HUES64 (cell line): ENCODE measurements at regions not wholly inside any gene's neighbourhood (a gene's known extent, or its start where the extent isn't known, plus 50 kb on each side); places are given as distances from the start of the nearest gene placed in this dataset.

Experiments
- H3K27ac ChIP-seq: 2 replicates; pipeline ENCODE4 v1.7.0; 2013; ENCODE audit warnings: low read depth, low read length, inconsistent platforms
- H3K27me3 ChIP-seq: 2 replicates; pipeline ENCODE4 v1.6.1; 2013; ENCODE audit warnings: mild to moderate bottlenecking, low read length; ENCODE audit not compliant: insufficient read depth
- H3K36me3 ChIP-seq: 2 replicates; pipeline ENCODE4 v1.6.1; 2013; ENCODE audit warnings: mild to moderate bottlenecking, low read length; ENCODE audit not compliant: insufficient read depth
- H3K4me1 ChIP-seq: 2 replicates; pipeline ENCODE4 v1.6.1; 2013; ENCODE audit warnings: mild to moderate bottlenecking, low read length, moderate library complexity; ENCODE audit not compliant: insufficient read depth
- H3K4me3 ChIP-seq: 2 replicates; pipeline ENCODE4 v1.5.1; 2013; ENCODE audit warnings: mild to moderate bottlenecking, low read length, moderate library complexity
- H3K9ac ChIP-seq: 2 replicates; pipeline ENCODE4 v1.6.1; 2013; ENCODE audit warnings: mild to moderate bottlenecking, low read depth, low read length
- H3K9me3 ChIP-seq: 2 replicates; pipeline ENCODE4 v1.6.1; 2013; ENCODE audit warnings: low read depth, low read length; ENCODE audit not compliant: insufficient read depth
- WGBS: fragments of 150-250, 120-280 bp; methylation state at CpG from one replicate; pipeline ENCODE4 v1.1.7; 2013; ENCODE audit warnings: missing lambda C conversion rate; 5-methylcytosine and 5-hydroxymethylcytosine counted together

DNA sequence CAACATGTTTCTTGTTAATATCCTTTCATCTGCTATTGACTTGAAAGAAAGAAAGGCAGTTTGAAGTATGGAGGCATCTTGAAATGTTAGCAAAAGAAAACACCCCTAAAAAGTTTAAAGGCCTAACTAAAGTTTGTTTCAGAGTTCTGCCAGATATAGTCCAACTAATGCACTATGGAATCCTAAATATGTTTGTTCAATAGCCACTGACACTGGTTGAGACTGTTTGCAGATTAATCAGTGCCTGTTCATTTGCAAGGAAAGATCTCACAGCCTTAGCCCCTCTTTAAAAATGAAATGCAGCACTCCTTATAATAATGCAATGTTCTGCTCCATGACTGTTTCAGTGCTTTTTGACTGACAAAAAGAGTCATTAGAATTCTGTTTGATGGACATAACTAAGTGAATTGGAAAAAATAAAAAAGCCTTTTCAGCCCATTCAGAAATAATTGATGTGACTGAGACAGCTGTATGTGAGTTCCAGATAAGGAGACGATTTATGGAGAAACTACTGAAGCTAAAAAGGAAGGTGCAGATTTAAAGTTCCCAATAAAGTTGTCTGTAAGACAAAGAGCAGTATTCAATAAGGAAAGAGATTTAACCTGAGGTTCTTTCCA, 192.0 kb downstream of the PCDH7 start:
- H3K36me3 ChIP-seq: no peaks in the 10 kb centered on the region
- 87% methylated on average over 1 of the region's 1 CpG for WGBS
- H3K4me3 ChIP-seq: no peak overlapping the region
- no peaks in the 10 kb centered on the region for H3K27me3 ChIP-seq
- H3K4me1 ChIP-seq: peaks cover 20% of the 10 kb centered on the region
- no peak overlapping the region for H3K27ac ChIP-seq
- no peak overlapping the region for H3K9ac ChIP-seq
- H3K9me3 ChIP-seq: no peaks in the 10 kb centered on the region

DNA sequence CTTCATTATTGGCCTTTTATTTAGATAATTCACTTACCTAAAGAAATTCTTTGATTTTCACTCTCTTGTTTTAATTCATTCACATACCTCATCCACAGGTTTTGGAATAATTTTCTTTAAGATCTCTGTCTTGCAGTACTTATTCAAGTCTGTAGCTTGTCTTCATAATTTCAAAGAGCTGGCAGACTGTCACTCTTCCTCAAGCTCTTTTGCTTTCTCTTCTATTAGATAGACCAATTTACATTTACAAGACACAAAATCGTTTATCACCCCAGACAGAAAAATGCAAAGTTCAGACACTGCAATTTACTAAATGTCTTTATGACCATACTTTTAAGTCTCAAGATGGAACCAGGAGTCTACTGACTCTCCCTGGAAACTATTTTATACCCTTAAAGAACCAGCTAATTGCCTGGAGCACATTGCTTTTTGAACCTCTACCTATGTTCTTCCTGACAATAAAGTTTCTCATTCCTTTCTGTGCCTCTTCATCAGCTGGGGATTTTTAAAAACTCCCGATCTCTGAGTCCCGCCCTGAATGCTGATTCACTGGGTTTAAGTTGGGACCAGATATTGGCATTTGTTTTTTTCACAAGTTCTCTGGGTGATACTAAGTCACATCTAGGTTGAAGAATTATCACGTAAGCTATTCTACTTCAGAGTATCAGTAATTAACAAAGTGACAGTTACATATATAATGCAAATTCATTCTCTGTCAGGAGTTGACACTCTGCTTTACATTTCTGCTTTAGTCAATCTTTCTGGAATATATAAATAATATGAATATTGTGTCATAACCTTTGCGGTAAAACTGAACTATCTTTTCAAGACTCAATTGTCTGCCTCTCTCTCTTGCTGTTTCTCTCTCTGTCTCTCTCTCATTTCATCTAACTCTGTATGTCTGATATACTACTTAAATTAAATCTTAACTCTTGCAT, 196.4 kb downstream of the PCDH7 start:
- Histone ChIP-seq H3K4me1 (peaks cover 55% of the 10 kb centered on the region), H3K9me3 (no peaks in the 10 kb centered on the region), H3K27me3 (no peaks in the 10 kb centered on the region), H3K4me3 (no peak overlapping the region), H3K9ac (no peak overlapping the region), H3K36me3 (no peaks in the 10 kb centered on the region), H3K27ac (no peak overlapping the region; the same call in 1 of the 2 replicates)
- 79% methylated on average over 5 of the region's 5 CpGs for WGBS

DNA sequence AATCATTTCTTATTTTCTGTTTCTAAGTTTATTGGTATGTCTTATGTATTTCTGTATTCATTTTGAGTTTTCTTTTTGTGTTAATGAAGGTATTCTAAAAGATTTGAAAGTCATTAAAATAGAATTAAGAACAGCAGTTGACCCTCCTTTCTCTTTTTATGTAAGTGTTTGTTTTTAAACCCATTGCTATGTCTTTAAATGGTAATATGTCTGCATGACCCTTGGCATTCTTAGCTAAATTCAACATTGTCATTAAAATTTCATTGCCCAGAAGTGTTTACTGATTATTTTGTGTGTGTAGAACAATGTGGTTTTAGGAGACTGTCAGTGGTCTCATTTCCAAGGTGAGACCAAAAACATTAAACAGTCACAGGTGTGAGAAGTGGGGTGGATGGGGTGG, 197.8 kb downstream of the PCDH7 start:
- Histone ChIP-seq H3K9me3 (no peaks in the 10 kb centered on the region), H3K9ac (peak overlapping the region; percentile 11; the same call in 1 of the 2 replicates), H3K4me1 (peaks cover 46% of the 10 kb centered on the region), H3K36me3 (no peaks in the 10 kb centered on the region), H3K4me3 (peak overlapping the region; percentile 8; the same call in 1 of the 2 replicates), H3K27me3 (no peaks in the 10 kb centered on the region), H3K27ac (peak overlapping the region; percentile 69; the same call in 1 of the 2 replicates)

DNA sequence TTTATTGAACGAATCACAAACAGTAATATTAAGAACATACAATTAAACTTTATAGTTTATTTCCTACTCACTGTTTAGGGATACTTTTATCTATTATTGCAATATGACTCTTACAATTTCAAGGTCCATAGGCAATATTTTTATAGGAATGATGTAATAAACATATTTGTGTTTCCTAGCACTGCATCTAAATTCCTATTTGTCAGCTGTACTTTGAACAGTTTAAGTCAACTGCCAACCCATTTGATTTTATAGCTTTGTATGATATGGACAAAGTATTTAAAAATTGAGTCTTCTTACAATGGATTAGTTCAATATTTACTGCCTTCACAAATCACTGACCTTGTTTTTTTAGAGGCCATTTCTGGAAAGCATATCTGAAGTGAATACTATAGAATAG, 199.3 kb downstream of the PCDH7 start:
- Histone ChIP-seq H3K9me3 (no peaks in the 10 kb centered on the region), H3K9ac (no peak overlapping the region), H3K36me3 (no peaks in the 10 kb centered on the region), H3K4me1 (peaks cover 46% of the 10 kb centered on the region), H3K4me3 (no peak overlapping the region), H3K27me3 (no peaks in the 10 kb centered on the region), H3K27ac (no peak overlapping the region)
- WGBS: no CpG with 5 or more reads among the region's 1 CpG

DNA sequence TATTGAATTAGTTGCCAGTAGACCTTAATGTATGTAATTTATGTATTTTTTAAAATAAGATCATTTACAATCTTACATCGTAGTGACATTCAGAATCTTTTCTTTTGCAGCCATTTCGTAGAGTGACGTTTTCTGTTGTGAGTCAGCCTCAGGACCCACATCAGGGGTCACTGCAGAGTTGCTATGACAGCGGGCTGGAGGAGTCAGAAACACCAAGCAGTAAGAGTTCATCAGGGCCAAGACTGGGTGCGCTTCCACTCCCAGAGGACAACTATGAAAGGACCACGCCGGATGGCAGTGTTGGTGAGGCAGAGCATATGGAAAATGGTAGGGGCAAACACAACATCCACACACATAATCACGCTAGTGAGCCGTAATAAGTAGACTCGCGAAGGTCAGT, 199.9 kb downstream of the PCDH7 start:
- H3K4me1 ChIP-seq: peaks cover 46% of the 10 kb centered on the region
- H3K27me3 ChIP-seq: no peaks in the 10 kb centered on the region

DNA sequence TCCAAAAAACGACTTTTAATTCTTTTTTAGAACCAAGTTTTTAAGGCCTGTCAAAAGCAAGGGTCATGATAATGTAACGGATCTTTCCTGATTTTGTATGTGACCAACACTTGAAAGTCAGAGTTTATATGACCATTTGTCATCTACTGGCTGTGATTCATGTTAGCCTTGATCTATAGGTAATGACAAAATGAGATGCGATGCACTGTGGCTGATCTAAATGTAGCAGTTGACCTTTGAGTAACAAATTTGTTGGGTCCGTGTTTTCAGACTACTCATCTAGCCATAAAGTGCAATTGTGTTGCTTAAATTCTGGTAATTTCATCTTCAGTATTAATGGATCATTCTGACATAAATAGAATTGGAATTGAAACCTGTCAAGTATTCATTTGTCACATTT, 202.5 kb downstream of the PCDH7 start:
- Histone ChIP-seq H3K4me3 (no peak overlapping the region), H3K4me1 (peaks cover 35% of the 10 kb centered on the region), H3K27ac (no peak overlapping the region), H3K9me3 (no peaks in the 10 kb centered on the region), H3K36me3 (no peaks in the 10 kb centered on the region), H3K27me3 (no peaks in the 10 kb centered on the region), H3K9ac (no peak overlapping the region)
- 95% methylated on average over 4 of the region's 4 CpGs for WGBS

More for the DNA sequence above, 199.9 kb downstream of the PCDH7 start:
- H3K36me3 ChIP-seq: no peaks in the 10 kb centered on the region
- no peak overlapping the region for H3K9ac ChIP-seq
- H3K9me3 ChIP-seq: no peaks in the 10 kb centered on the region
- H3K27ac ChIP-seq: no peak overlapping the region
- no peak overlapping the region for H3K4me3 ChIP-seq
- WGBS: 76% methylated on average over 7 of the region's 11 CpGs

- Histone ChIP-seq H3K27ac (no peak overlapping the region), H3K9me3 (no peaks in the 10 kb centered on the region), H3K4me1 (peaks cover 30% of the 10 kb centered on the region), H3K27me3 (no peaks in the 10 kb centered on the region), H3K36me3 (no peaks in the 10 kb centered on the region), H3K9ac (no peak overlapping the region), H3K4me3 (no peak overlapping the region)
Observed at GRCh38 chr4:30924495-30924894, 204.3 kb downstream of the PCDH7 start.

DNA sequence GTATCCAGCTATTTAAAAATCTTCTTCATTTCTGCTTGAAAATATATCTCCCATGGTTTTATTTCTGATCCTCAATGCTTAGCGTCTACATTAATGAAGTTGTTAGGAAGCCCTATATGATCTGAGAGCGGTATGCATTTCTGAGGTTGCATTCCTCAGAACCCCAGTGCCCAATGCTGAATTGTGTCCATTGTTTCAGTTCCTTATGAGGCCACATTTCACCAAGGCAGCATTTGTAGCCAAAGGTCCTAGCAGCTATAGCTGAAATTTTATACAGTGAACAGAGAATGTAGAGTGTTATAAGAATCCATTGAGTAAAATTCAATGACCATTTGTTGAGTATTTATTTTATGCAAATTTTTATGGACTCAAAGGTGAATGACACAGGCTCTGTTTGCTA, 209.5 kb downstream of the PCDH7 start:
- H3K27me3 ChIP-seq: no peaks in the 10 kb centered on the region
- no peaks in the 10 kb centered on the region for H3K9me3 ChIP-seq
- 100% methylated on average over 2 of the region's 2 CpGs for WGBS
- no peak overlapping the region for H3K27ac ChIP-seq
- H3K9ac ChIP-seq: no peak overlapping the region
- H3K4me3 ChIP-seq: no peak overlapping the region
- peaks cover 24% of the 10 kb centered on the region for H3K4me1 ChIP-seq
- no peaks in the 10 kb centered on the region for H3K36me3 ChIP-seq

- Histone ChIP-seq H3K27me3 (no peaks in the 10 kb centered on the region), H3K27ac (no peak overlapping the region), H3K4me1 (peaks cover 24% of the 10 kb centered on the region), H3K9me3 (no peaks in the 10 kb centered on the region), H3K36me3 (no peaks in the 10 kb centered on the region), H3K9ac (no peak overlapping the region), H3K4me3 (no peak overlapping the region)
- WGBS: 93% methylated on average over 4 of the region's 4 CpGs
Observed at GRCh38 chr4:30930276-30930675, 210.1 kb downstream of the PCDH7 start.

- Histone ChIP-seq H3K9ac (no peak overlapping the region), H3K27me3 (no peaks in the 10 kb centered on the region), H3K36me3 (no peaks in the 10 kb centered on the region), H3K9me3 (no peaks in the 10 kb centered on the region), H3K27ac (no peak overlapping the region), H3K4me1 (peaks cover 20% of the 10 kb centered on the region; the same call in 1 of the 2 replicates), H3K4me3 (no peak overlapping the region)
- 91% methylated on average over 3 of the region's 3 CpGs for WGBS
Observed at GRCh38 chr4:30932581-30932980, 212.4 kb downstream of the PCDH7 start.

GRCh38 chr4:30939069-30939468, 218.9 kb downstream of the PCDH7 start:
- H3K4me3 ChIP-seq: no peak overlapping the region
- no peaks in the 10 kb centered on the region for H3K27me3 ChIP-seq
- H3K27ac ChIP-seq: no peak overlapping the region
- 0 out of 2 replicates have a peak, but pooled peaks cover 5% of the 10 kb centered on the region for H3K4me1 ChIP-seq
- no peaks in the 10 kb centered on the region for H3K36me3 ChIP-seq
- no peaks in the 10 kb centered on the region for H3K9me3 ChIP-seq
- no peak overlapping the region for H3K9ac ChIP-seq
